ENCODE measurements at regions not wholly inside any gene's neighbourhood (a gene's known extent, or its start where the extent isn't known, plus 50 kb on each side); places are given as distances from the start of the nearest gene placed in this dataset.

- TF ChIP-seq, protein P1, sequence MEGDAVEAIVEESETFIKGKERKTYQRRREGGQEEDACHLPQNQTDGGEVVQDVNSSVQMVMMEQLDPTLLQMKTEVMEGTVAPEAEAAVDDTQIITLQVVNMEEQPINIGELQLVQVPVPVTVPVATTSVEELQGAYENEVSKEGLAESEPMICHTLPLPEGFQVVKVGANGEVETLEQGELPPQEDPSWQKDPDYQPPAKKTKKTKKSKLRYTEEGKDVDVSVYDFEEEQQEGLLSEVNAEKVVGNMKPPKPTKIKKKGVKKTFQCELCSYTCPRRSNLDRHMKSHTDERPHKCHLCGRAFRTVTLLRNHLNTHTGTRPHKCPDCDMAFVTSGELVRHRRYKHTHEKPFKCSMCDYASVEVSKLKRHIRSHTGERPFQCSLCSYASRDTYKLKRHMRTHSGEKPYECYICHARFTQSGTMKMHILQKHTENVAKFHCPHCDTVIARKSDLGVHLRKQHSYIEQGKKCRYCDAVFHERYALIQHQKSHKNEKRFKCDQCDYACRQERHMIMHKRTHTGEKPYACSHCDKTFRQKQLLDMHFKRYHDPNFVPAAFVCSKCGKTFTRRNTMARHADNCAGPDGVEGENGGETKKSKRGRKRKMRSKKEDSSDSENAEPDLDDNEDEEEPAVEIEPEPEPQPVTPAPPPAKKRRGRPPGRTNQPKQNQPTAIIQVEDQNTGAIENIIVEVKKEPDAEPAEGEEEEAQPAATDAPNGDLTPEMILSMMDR (IDR thresholded peaks at IDR 0.05; ENCODE audit: low read length), result no peak
- no peak for TF ChIP-seq EZH2 (IDR thresholded peaks at IDR 0.05; ENCODE audit: borderline replicate concordance, low read length)
Measured at GRCh38 chr3:106129939-106130338, 261.1 kb upstream of the CBLB start.

Data from OCI-LY1 (cell line).